ENCODE measurements at regions not wholly inside any gene's neighbourhood (a gene's known extent, or its start where the extent isn't known, plus 50 kb on each side); places are given as distances from the start of the nearest gene placed in this dataset.
"Not testable (repeated sequence)": the region's sequence is repeated elsewhere in the genome, so short reads cannot be mapped to it uniquely, and the experiment has no call there.

DNA sequence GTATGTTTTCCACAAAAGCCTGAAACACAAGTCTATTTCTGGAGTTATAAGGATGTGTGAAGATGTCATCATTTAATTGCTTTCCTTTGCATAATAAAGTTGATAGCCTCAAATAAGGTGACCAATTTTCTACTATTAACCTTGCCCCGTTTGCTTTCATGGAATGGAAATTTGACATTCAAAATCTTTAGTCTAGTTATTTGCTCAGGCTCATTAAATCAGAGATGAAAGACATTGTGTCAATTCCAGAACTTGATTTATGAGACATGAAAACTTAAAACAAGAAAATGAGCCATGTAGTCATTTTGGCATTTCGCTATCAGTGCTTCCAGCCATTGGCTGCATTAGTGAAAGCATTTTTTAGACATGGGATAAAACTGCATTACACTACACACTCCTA is 91.5 kb upstream of the ZSWIM2 start:
- no peak for DNase-seq
- H3K4me1 ChIP-seq = no peaks in the 10 kb centered on the region
- H3K36me3 ChIP-seq = no peaks in the 10 kb centered on the region

GRCh38 chr2:186934420-186934819 is 85.5 kb upstream of the ZSWIM2 start:
- TF ChIP-seq, protein P1, sequence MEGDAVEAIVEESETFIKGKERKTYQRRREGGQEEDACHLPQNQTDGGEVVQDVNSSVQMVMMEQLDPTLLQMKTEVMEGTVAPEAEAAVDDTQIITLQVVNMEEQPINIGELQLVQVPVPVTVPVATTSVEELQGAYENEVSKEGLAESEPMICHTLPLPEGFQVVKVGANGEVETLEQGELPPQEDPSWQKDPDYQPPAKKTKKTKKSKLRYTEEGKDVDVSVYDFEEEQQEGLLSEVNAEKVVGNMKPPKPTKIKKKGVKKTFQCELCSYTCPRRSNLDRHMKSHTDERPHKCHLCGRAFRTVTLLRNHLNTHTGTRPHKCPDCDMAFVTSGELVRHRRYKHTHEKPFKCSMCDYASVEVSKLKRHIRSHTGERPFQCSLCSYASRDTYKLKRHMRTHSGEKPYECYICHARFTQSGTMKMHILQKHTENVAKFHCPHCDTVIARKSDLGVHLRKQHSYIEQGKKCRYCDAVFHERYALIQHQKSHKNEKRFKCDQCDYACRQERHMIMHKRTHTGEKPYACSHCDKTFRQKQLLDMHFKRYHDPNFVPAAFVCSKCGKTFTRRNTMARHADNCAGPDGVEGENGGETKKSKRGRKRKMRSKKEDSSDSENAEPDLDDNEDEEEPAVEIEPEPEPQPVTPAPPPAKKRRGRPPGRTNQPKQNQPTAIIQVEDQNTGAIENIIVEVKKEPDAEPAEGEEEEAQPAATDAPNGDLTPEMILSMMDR (IDR thresholded peaks at IDR 0.05; ENCODE audit: low read depth, low read length) = no peak
- Histone ChIP-seq H3K27me3 (no peaks in the 10 kb centered on the region), H3K36me3 (no peaks in the 10 kb centered on the region), H3K4me1 (no peaks in the 10 kb centered on the region), H3K9me3 (no peaks in the 10 kb centered on the region), H3K4me3 (ENCODE audit: low read depth, low read length) (no peak overlapping the region)
- DNase-seq = no peak

More for the DNA sequence above, 91.5 kb upstream of the ZSWIM2 start:
- Histone ChIP-seq H3K4me3 (ENCODE audit: low read depth, low read length) (no peak overlapping the region), H3K9me3 (no peaks in the 10 kb centered on the region), H3K27me3 (no peaks in the 10 kb centered on the region)
- TF ChIP-seq, protein P1 (IDR thresholded peaks at IDR 0.05; ENCODE audit: low read depth, low read length) = no peak

DNA sequence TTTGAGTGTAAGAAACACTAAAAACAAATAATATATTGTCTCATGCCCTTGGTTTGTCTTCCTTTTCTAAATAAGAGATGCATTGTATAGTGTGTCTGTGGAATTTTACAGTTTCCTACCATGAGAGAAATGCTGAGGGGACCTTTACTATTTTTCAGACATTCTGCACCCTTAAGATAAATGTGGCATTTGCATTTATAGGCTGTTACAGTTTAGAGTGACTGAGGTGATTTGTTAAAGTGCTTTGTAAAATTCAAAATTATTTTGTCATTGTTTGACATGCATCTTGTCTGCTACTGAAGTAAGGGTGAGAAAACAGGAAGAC is 78.9 kb upstream of the ZSWIM2 start:
- TF ChIP-seq, protein P1 (IDR thresholded peaks at IDR 0.05; ENCODE audit: low read depth, low read length) = no peak
- no peaks in the 10 kb centered on the region for H3K9me3 ChIP-seq
- no peaks in the 10 kb centered on the region for H3K36me3 ChIP-seq
- H3K27me3 ChIP-seq = no peaks in the 10 kb centered on the region
- no peaks in the 10 kb centered on the region for H3K4me1 ChIP-seq
- no peak for DNase-seq
- H3K4me3 ChIP-seq (ENCODE audit: low read depth, low read length) = no peak overlapping the region

DNA sequence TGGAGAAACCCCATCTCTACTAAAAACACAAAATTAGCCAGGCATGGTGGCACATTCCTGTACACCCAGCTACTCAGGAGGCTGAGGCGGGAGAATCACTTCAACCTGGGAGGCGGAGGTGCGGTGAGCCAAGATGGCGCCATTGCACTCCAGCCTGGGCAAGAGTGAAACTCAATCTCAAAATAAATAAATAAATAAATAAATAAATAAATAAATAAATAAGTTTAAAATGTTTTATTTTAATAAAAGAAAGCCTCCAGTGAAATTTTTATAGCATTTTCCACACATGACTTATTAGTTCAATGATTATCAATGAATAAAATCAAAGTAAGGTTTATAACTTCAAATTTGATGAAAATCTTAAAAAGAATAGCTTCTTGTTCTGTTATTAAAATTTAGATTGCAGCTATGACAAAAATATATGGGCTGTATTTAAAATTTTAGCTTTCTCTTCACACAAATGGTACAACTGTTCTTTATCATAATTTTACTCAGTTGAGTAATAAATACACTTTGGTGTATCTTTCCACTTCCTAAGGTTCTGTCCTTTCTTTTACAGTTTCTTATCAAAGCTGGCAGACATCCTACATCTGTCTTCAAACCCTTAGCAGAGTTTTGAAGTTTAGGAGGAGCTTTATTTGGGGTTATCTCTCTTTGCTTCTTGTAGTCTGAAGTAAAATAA is 78.4 kb upstream of the ZSWIM2 start:
- no peaks in the 10 kb centered on the region for H3K9me3 ChIP-seq
- no peaks in the 10 kb centered on the region for H3K27me3 ChIP-seq
- H3K4me1 ChIP-seq = no peaks in the 10 kb centered on the region
- H3K36me3 ChIP-seq = no peaks in the 10 kb centered on the region
- no peak for DNase-seq
- H3K4me3 ChIP-seq (ENCODE audit: low read depth, low read length) = no peak overlapping the region
- TF ChIP-seq, protein P1 (IDR thresholded peaks at IDR 0.05; ENCODE audit: low read depth, low read length) = no peak

GRCh38 chr2:186925514-186925913 is 76.5 kb upstream of the ZSWIM2 start:
- no peaks in the 10 kb centered on the region for H3K9me3 ChIP-seq

DNA sequence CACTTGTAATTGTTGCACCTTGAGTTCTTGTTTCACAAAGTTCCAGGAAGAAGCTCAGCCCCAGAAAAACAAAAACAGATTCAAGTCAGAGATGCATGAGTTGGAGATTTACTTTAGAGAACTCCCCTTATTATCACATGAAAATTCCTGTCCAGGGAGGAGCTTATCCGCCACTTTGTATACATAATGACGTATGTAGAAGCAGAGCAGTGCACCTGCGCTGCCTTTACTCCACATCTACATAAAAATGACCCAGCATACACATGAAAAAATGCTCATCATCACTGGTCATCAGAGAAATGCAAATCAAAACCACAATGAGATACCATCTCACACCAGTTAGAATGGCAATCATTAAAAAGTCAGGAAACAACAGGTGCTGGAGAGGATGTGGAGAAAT is 73.3 kb upstream of the ZSWIM2 start:
- not testable (repeated sequence) for DNase-seq; H3K36me3 ChIP-seq; H3K4me3 ChIP-seq (ENCODE audit: low read depth, low read length); H3K9me3 ChIP-seq; H3K4me1 ChIP-seq; H3K27me3 ChIP-seq

More at GRCh38 chr2:186925514-186925913, 76.5 kb upstream of the ZSWIM2 start:
- no peak for DNase-seq
- H3K4me3 ChIP-seq (ENCODE audit: low read depth, low read length) = no peak overlapping the region
- H3K36me3 ChIP-seq = no peaks in the 10 kb centered on the region
- TF ChIP-seq, protein P1 (IDR thresholded peaks at IDR 0.05; ENCODE audit: low read depth, low read length) = no peak
- no peaks in the 10 kb centered on the region for H3K4me1 ChIP-seq
- H3K27me3 ChIP-seq = no peaks in the 10 kb centered on the region

DNA sequence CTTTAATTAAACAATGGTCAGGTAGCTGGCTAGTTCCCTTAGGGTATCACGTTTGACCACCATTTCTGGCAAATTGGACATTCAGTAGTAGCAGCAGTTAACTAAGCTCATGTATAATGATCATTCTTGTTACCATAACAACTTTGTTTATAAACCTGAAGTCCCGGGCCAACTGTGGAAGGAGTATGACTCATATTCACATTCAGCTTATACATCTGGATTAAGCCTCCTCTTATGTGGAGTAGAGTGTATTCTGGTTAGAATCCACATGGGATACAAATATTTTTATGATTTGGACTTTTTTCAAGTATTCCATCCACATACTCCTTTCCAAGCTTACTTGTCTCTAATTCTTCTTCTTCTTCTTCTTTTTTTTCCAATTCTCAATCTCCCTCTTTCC is 70.3 kb upstream of the ZSWIM2 start:
- H3K36me3 ChIP-seq = no peaks in the 10 kb centered on the region
- no peaks in the 10 kb centered on the region for H3K9me3 ChIP-seq
- H3K4me3 ChIP-seq (ENCODE audit: low read depth, low read length) = no peak overlapping the region
- H3K27me3 ChIP-seq = no peaks in the 10 kb centered on the region
- TF ChIP-seq, protein P1 (IDR thresholded peaks at IDR 0.05; ENCODE audit: low read depth, low read length) = no peak
- H3K4me1 ChIP-seq = no peaks in the 10 kb centered on the region
- DNase-seq = no peak

Measured in BE2C (cell line).